ENCODE measurements at regions not wholly inside any gene's neighbourhood (a gene's known extent, or its start where the extent isn't known, plus 50 kb on each side); places are given as distances from the start of the nearest gene placed in this dataset.

- H3K9me3 ChIP-seq (ENCODE audit: control insufficient read depth in 4 of 4, low read length in 3 of 4) = peaks cover 0 to 6% (median 3%) of the 10 kb centered on the region in 4 donors
- H3K36me3 ChIP-seq (ENCODE audit: control insufficient read depth in 4 of 4, insufficient read depth in 3 of 4, low read depth in 1 of 4, low read length in 3 of 4) = no peaks in the 10 kb centered on the region
- no peaks in the 10 kb centered on the region for H3K27me3 ChIP-seq (ENCODE audit: control insufficient read depth in 4 of 4, insufficient read depth in 4 of 4, low read length in 3 of 4)
- DNase-seq (ENCODE audit: low spot score) = no peak
- WGBS = 92% methylated on average over 2 of the region's 2 CpGs
- no peak for TF ChIP-seq TAF1 (conservative IDR thresholded peaks at IDR 0.05)
- no peak overlapping the region for H3K9ac ChIP-seq (ENCODE audit: low read depth in 1 of 2, low read length in 2 of 2)
- no peak overlapping the region for H3K4me3 ChIP-seq (ENCODE audit: low read depth in 1 of 3, low read length in 3 of 3)
- no peaks in the 10 kb centered on the region for H3K4me1 ChIP-seq (ENCODE audit: control insufficient read depth in 4 of 4, insufficient read depth in 4 of 4, low read length in 3 of 4)
- no peak overlapping the region for H3K27ac ChIP-seq (ENCODE audit: low read depth in 1 of 2, low read length in 2 of 2)
Measured at GRCh38 chr20:22678678-22679077, 94.3 kb upstream of the FOXA2 start.

GRCh38 chr20:22679197-22679596 lies 94.8 kb upstream of the FOXA2 start:
- TF ChIP-seq JUND (IDR thresholded peaks at IDR 0.05) = no peak
- TF ChIP-seq NR2F2 (IDR thresholded peaks at IDR 0.05) = no peak
- TF ChIP-seq CTCF (IDR thresholded peaks at IDR 0.05; ENCODE audit: low read depth, low read length, missing input control) = no peak
- Histone ChIP-seq H3K4me3 (ENCODE audit: low read depth in 1 of 3, low read length in 3 of 3) (no peak overlapping the region), H3K36me3 (ENCODE audit: control insufficient read depth in 4 of 4, insufficient read depth in 3 of 4, low read depth in 1 of 4, low read length in 3 of 4) (no peaks in the 10 kb centered on the region), H3K27ac (ENCODE audit: low read depth in 1 of 2, low read length in 2 of 2) (no peak overlapping the region), H3K27me3 (ENCODE audit: control insufficient read depth in 4 of 4, insufficient read depth in 4 of 4, low read length in 3 of 4) (no peaks in the 10 kb centered on the region), H3K9ac (ENCODE audit: low read depth in 1 of 2, low read length in 2 of 2) (no peak overlapping the region), H3K9me3 (ENCODE audit: control insufficient read depth in 4 of 4, low read length in 3 of 4) (peaks cover 0 to 6% (median 3%) of the 10 kb centered on the region in 4 donors), H3K4me1 (ENCODE audit: control insufficient read depth in 4 of 4, insufficient read depth in 4 of 4, low read length in 3 of 4) (peaks cover 0 to 4% (median 0%) of the 10 kb centered on the region in 4 donors)
- WGBS = 78% methylated on average over 4 of the region's 4 CpGs
- DNase-seq (ENCODE audit: low spot score) = no peak

DNA sequence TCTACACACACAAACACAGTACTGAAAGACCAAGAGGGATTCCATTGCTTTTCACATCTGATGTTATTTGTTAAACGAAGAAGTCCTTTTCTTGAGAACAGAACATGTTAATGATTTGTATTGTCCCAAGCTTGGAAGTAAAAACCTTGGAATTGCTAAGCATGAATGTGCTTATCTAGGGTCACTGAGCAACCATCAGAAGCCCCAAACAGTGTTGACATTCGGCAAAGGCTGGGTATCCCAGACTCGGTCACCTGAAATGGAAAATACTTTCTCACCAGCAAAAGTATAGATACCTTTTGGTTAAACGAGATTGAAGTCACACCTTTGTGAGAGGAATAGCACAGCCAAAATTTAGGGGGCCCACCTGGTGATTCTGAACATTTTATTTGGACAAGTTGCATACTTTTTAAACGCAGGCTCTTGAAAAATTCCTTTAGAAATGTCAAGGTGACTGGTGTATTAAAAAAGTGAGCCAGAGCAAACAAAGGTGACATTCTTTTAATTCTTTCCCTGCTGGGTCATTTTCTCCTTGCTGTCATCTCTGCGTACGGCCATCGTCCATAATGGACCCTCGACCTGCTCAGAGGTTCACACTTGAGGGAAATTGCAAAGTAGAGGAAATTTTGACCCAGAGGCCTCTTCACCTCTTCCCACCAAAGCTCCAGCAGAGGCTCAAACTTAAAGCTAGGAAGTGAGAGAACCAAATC lies 95.8 kb upstream of the FOXA2 start:
- Histone ChIP-seq H3K4me1 (ENCODE audit: control insufficient read depth in 4 of 4, insufficient read depth in 4 of 4, low read length in 3 of 4) (peaks cover 0 to 4% (median 0%) of the 10 kb centered on the region in 4 donors), H3K4me3 (ENCODE audit: low read depth in 1 of 3, low read length in 3 of 3) (no peak overlapping the region), H3K27me3 (ENCODE audit: control insufficient read depth in 4 of 4, insufficient read depth in 4 of 4, low read length in 3 of 4) (no peaks in the 10 kb centered on the region), H3K27ac (ENCODE audit: low read depth in 1 of 2, low read length in 2 of 2) (no peak overlapping the region), H3K9ac (ENCODE audit: low read depth in 1 of 2, low read length in 2 of 2) (no peak overlapping the region), H3K36me3 (ENCODE audit: control insufficient read depth in 4 of 4, insufficient read depth in 3 of 4, low read depth in 1 of 4, low read length in 3 of 4) (no peaks in the 10 kb centered on the region), H3K9me3 (ENCODE audit: control insufficient read depth in 4 of 4, low read length in 3 of 4) (peaks cover 0 to 6% (median 3%) of the 10 kb centered on the region in 4 donors)
- TF ChIP-seq FOXA1 (IDR thresholded peaks at IDR 0.05) (no peak), ATF3 (IDR thresholded peaks at IDR 0.05) (no peak), RAD21 (IDR thresholded peaks at IDR 0.05) (no peak), HNF4A (conservative IDR thresholded peaks at IDR 0.05) (no peak), TAF1 (conservative IDR thresholded peaks at IDR 0.05) (no peak), GABPA (IDR thresholded peaks at IDR 0.05 in 1 of 2, conservative IDR thresholded peaks at IDR 0.05 in 1 of 2) (no peak), RXRA (IDR thresholded peaks at IDR 0.05) (no peak), FOXA2 (IDR thresholded peaks at IDR 0.05) (no peak), SP1 (IDR thresholded peaks at IDR 0.05) (no peak), CTCF (IDR thresholded peaks at IDR 0.05; ENCODE audit: low read depth, low read length, missing input control) (no peak), YY1 (IDR thresholded peaks at IDR 0.05) (no peak), NR2F2 (IDR thresholded peaks at IDR 0.05) (no peak)
- TF ChIP-seq, protein P1, sequence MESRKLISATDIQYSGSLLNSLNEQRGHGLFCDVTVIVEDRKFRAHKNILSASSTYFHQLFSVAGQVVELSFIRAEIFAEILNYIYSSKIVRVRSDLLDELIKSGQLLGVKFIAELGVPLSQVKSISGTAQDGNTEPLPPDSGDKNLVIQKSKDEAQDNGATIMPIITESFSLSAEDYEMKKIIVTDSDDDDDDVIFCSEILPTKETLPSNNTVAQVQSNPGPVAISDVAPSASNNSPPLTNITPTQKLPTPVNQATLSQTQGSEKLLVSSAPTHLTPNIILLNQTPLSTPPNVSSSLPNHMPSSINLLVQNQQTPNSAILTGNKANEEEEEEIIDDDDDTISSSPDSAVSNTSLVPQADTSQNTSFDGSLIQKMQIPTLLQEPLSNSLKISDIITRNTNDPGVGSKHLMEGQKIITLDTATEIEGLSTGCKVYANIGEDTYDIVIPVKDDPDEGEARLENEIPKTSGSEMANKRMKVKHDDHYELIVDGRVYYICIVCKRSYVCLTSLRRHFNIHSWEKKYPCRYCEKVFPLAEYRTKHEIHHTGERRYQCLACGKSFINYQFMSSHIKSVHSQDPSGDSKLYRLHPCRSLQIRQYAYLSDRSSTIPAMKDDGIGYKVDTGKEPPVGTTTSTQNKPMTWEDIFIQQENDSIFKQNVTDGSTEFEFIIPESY (IDR thresholded peaks at IDR 0.05) = no peak
- TF ChIP-seq, protein P2, sequence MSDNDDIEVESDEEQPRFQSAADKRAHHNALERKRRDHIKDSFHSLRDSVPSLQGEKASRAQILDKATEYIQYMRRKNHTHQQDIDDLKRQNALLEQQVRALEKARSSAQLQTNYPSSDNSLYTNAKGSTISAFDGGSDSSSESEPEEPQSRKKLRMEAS (IDR thresholded peaks at IDR 0.05) = no peak
- WGBS = 68% methylated on average over 9 of the region's 9 CpGs
- no peak for DNase-seq (ENCODE audit: low spot score)
